MCF 10A (cell line): ENCODE measurements at regions not wholly inside any gene's neighbourhood (a gene's known extent, or its start where the extent isn't known, plus 50 kb on each side); places are given as distances from the start of the nearest gene placed in this dataset.

Experiments used
- BruUV-seq: library from RNA; stranded (reverse); fragments of 400-500 nt; replicated peaks from 2 replicates; lab custom pipeline; 2021; lab: Mats Ljungman, UMichigan
- CTCF ChIA-PET: fragments of 300-600 bp; sonication (Branson Sonifier 250); formaldehyde crosslinking; extraction: SDS; loops from one replicate; lab custom pipeline; 2021; ENCODE audit warnings: antibody characterized with exemption, inconsistent platforms; lab: Yijun Ruan, JAX
- POLR2A ChIA-PET: fragments of 300-600, 350-650 bp; sonication (Branson Sonifier 250); formaldehyde crosslinking; extraction: SDS; loops from one replicate; lab custom pipeline; 2020; ENCODE audit warnings: antibody characterized with exemption, inconsistent platforms; lab: Yijun Ruan, JAX
- DNase-seq: peaks from one replicate; pipeline ENCODE4 v3.0.0-alpha.2; 2018; ENCODE audit not compliant: unreplicated experiment
- H3K27ac Mint-ChIP-seq: one replicate; pipeline ENCODE4 v1.8.0; 2022; ENCODE audit warnings: mild to moderate bottlenecking, low read depth, mixed read lengths; ENCODE audit not compliant: unreplicated experiment
- H3K27me3 Mint-ChIP-seq: one replicate; pipeline ENCODE4 v1.8.0; 2022; ENCODE audit warnings: mixed read lengths; ENCODE audit not compliant: insufficient read depth, unreplicated experiment
- H3K36me3 Mint-ChIP-seq: one replicate; pipeline ENCODE4 v1.8.0; 2022; ENCODE audit warnings: mild to moderate bottlenecking, moderate library complexity, mixed read lengths; ENCODE audit not compliant: insufficient read depth, unreplicated experiment
- H3K4me1 Mint-ChIP-seq: one replicate; pipeline ENCODE4 v1.8.0; 2022; ENCODE audit warnings: mixed read lengths; ENCODE audit not compliant: insufficient read depth, unreplicated experiment
- H3K4me3 Mint-ChIP-seq: one replicate; pipeline ENCODE4 v1.8.0; 2022; ENCODE audit warnings: mild to moderate bottlenecking, moderate library complexity, mixed read lengths; ENCODE audit not compliant: unreplicated experiment
- H3K9me3 Mint-ChIP-seq: one replicate; pipeline ENCODE4 v1.8.0; 2022; ENCODE audit warnings: mixed read lengths; ENCODE audit not compliant: unreplicated experiment
- CTCF ChIP-seq: fragments of 200-600 bp; IDR thresholded peaks from one replicate; pipeline ENCODE4 v1.8.0; 2022; ENCODE audit warnings: antibody characterized with exemption, mild to moderate bottlenecking; ENCODE audit not compliant: unreplicated experiment
- intact Hi-C: fragments of 100-400 bp; cut with micrococcal nuclease; formaldehyde crosslinking; loops from 2 replicates; pipeline ENCODE4 v1.14.1; 2022

GRCh38 chr16:65281586-65281985 is 159.7 kb upstream of the CDH11 start:
- Mint-ChIP-seq H3K27me3 (no peaks in the 10 kb centered on the region), H3K9me3 (peaks cover 34% of the 10 kb centered on the region), H3K36me3 (no peaks in the 10 kb centered on the region), H3K27ac (no peak overlapping the region), H3K4me1 (no peaks in the 10 kb centered on the region), H3K4me3 (no peak overlapping the region)
- POLR2A ChIA-PET = no interaction called here
- BruUV-seq = no TSS peak
- DNase-seq = no peak
- CTCF ChIA-PET = no interaction called here
- intact Hi-C loops = no loop called here
- no peak for TF ChIP-seq CTCF

- BruUV-seq = no TSS peak
Measured at GRCh38 chr16:65280845-65281512, 159.1 kb upstream of the CDH11 start.

GRCh38 chr16:65279576-65279975 is 157.7 kb upstream of the CDH11 start:
- Mint-ChIP-seq H3K4me3 (no peak overlapping the region), H3K9me3 (peaks cover 38% of the 10 kb centered on the region), H3K27ac (no peak overlapping the region), H3K27me3 (no peaks in the 10 kb centered on the region), H3K36me3 (no peaks in the 10 kb centered on the region), H3K4me1 (no peaks in the 10 kb centered on the region)
- BruUV-seq = no TSS peak
- ChIA-PET POLR2A (no interaction called here), CTCF (no interaction called here)
- intact Hi-C loops = no loop called here
- DNase-seq = no peak
- no peak for TF ChIP-seq CTCF

More at GRCh38 chr16:65280845-65281512, 159.1 kb upstream of the CDH11 start:
- TF ChIP-seq CTCF = no peak
- Mint-ChIP-seq H3K27ac (no peak overlapping the region), H3K27me3 (no peaks in the 10 kb centered on the region), H3K36me3 (no peaks in the 10 kb centered on the region), H3K4me3 (no peak overlapping the region), H3K9me3 (peaks cover 40% of the 10 kb centered on the region), H3K4me1 (no peaks in the 10 kb centered on the region)
- CTCF ChIA-PET = no interaction called here
- intact Hi-C loops = no loop called here
- POLR2A ChIA-PET = no interaction called here
- DNase-seq = no peak

- peaks cover 40% of the 10 kb centered on the region for H3K9me3 Mint-ChIP-seq
- ChIA-PET CTCF (no interaction called here), POLR2A (no interaction called here)
- no peak overlapping the region for H3K4me3 Mint-ChIP-seq
- DNase-seq = peak; percentile 4
- no peak overlapping the region for H3K27ac Mint-ChIP-seq
- H3K4me1 Mint-ChIP-seq = no peaks in the 10 kb centered on the region
- intact Hi-C loops = no loop called here
- H3K36me3 Mint-ChIP-seq = no peaks in the 10 kb centered on the region
- no peaks in the 10 kb centered on the region for H3K27me3 Mint-ChIP-seq
- no peak for TF ChIP-seq CTCF
- no TSS peak for BruUV-seq
Measured at GRCh38 chr16:65278874-65279273, 157.0 kb upstream of the CDH11 start.
